A549 (cell line): ENCODE measurements at regions not wholly inside any gene's neighbourhood (a gene's known extent, or its start where the extent isn't known, plus 50 kb on each side); places are given as distances from the start of the nearest gene placed in this dataset.

ENCODE experiments used
- ATAC-seq, 2 experiments: fragments of 200-7000 bp in 1 of 2; fragments of >200 bp in 1 of 2; cut with Nextera tagmentation in 1 of 2; cut with Tn5 transposase in 1 of 2; 3 replicates each; pipeline versions ENCODE4 v1.8.0 to v1.9.1; 2018 to 2020; ENCODE audit warnings: mild to moderate bottlenecking in 1 of 2, moderate library complexity in 1 of 2
- CTCF ChIA-PET: fragments of 300-600 bp; sonication (Branson Sonifier 250); formaldehyde crosslinking; extraction: SDS; loops from one replicate; lab custom pipeline; 2021; ENCODE audit warnings: antibody characterized with exemption, inconsistent platforms; lab: Yijun Ruan, JAX
- POLR2A ChIA-PET: fragments of 350-600 bp; formaldehyde crosslinking; extraction: SDS; loops from one replicate; lab custom pipeline; 2021; ENCODE audit warnings: antibody characterized with exemption, inconsistent platforms; lab: Yijun Ruan, JAX
- DNase-seq, 2 experiments: peaks; one replicate each; pipeline versions ENCODE4 v3.0.0 to v3.0.0-alpha.2; 2011 to 2016; ENCODE audit warnings: low read depth in 1 of 2, low spot score in 1 of 2
- FAIRE-seq: peaks from 2 replicates; lab custom pipeline; 2011; peaks lifted over from hg19 to GRCh38; lab: Jason Lieb, UNC
- H3K27ac ChIP-seq, 2 experiments: fragments of >200 bp; sonication (Bioruptor Twin); formaldehyde crosslinking; 3 replicates each; pipeline ENCODE4 v1.5.1; 2016 to 2017
- H3K4me1 ChIP-seq: fragments of >200 bp; sonication (Bioruptor Twin); formaldehyde crosslinking; 3 replicates; pipeline ENCODE4 v1.6.1; 2016
- H3K4me2 ChIP-seq: fragments of >200 bp; sonication (Bioruptor Twin); formaldehyde crosslinking; 3 replicates; pipeline ENCODE4 v1.6.1; 2016
- H3K4me3 ChIP-seq: fragments of >200 bp; sonication (Bioruptor Twin); formaldehyde crosslinking; 3 replicates; pipeline ENCODE4 v1.5.1; 2016
- H3K9me3 ChIP-seq: fragments of >200 bp; sonication (Bioruptor Twin); formaldehyde crosslinking; 3 replicates; pipeline ENCODE4 v1.6.1; 2016
- CBX2 ChIP-seq: fragments of 200-600 bp; sonication (generic); IDR thresholded peaks from 2 replicates; pipeline ENCODE4 v1.6.1; 2016; ENCODE audit warnings: low read depth, mild to moderate bottlenecking, borderline replicate concordance
- CBX8 ChIP-seq: fragments of 200-600 bp; sonication (generic); IDR thresholded peaks from 2 replicates; pipeline ENCODE4 v1.6.1; 2016
- CHD4 ChIP-seq: fragments of 200-600 bp; sonication (generic); IDR thresholded peaks from 2 replicates; pipeline ENCODE4 v1.6.1; 2016; ENCODE audit warnings: antibody characterized with exemption, mild to moderate bottlenecking, borderline replicate concordance
- EHMT2 ChIP-seq: fragments of 200-600 bp; sonication (generic); IDR thresholded peaks from 2 replicates; pipeline ENCODE4 v1.6.1; 2016; ENCODE audit warnings: antibody characterized with exemption, low read depth, mild to moderate bottlenecking, moderate library complexity
- ELK1 ChIP-seq: fragments of 150-350 bp; IDR thresholded peaks from 2 replicates; pipeline ENCODE4 v1.6.1; 2014; ENCODE audit warnings: low read depth, mild to moderate bottlenecking, low read length
- EP300 ChIP-seq, 2 experiments: fragments of >200 bp; sonication (Bioruptor Twin); formaldehyde crosslinking; IDR thresholded peaks; 2 replicates in 1 of 2; 3 replicates in 1 of 2; pipeline ENCODE4 v1.6.1; 2016 to 2017
- ESRRA ChIP-seq: fragments of 150-350 bp; IDR thresholded peaks from 2 replicates; pipeline ENCODE4 v1.6.1; 2014; ENCODE audit warnings: mild to moderate bottlenecking, low read length, borderline replicate concordance
- FOXS1 ChIP-seq: fragments of 250-450 bp; sonication (Bioruptor Pico); IDR thresholded peaks from 2 replicates; pipeline ENCODE4 v1.5.0; 2020; ENCODE audit warnings: mild to moderate bottlenecking, moderate library complexity
- HES2 ChIP-seq: fragments of >200 bp; sonication (Bioruptor Twin); formaldehyde crosslinking; IDR thresholded peaks from 2 replicates; pipeline ENCODE4 v1.6.1; 2016
- HEYL ChIP-seq: fragments of 250-450 bp; sonication (Bioruptor Pico); IDR thresholded peaks from 2 replicates; pipeline ENCODE4 v1.8.0; 2021; ENCODE audit warnings: mild to moderate bottlenecking, moderate library complexity
- JUNB ChIP-seq: fragments of >200 bp; sonication (Bioruptor Twin); formaldehyde crosslinking; IDR thresholded peaks from 2 replicates; pipeline ENCODE4 v1.6.1; 2016
- KDM5A ChIP-seq: fragments of 200-600 bp; sonication (generic); IDR thresholded peaks from 2 replicates; pipeline ENCODE4 v1.6.1; 2016; ENCODE audit warnings: antibody characterized with exemption, mild to moderate bottlenecking
- MAX ChIP-seq: IDR thresholded peaks from 2 replicates; pipeline ENCODE4 v1.6.1; 2012
- MAZ ChIP-seq: fragments of 150-350 bp; IDR thresholded peaks from 2 replicates; pipeline ENCODE4 v1.6.1; 2014; ENCODE audit warnings: antibody characterized with exemption, low read depth, low read length, borderline replicate concordance
- NFE2L2 ChIP-seq: fragments of 150-350 bp; conservative IDR thresholded peaks from 2 replicates; pipeline ENCODE4 v1.6.1; 2014; ENCODE audit warnings: low read length
- NR3C1 ChIP-seq: fragments of >200 bp; sonication (Bioruptor Twin); formaldehyde crosslinking; IDR thresholded peaks from 3 replicates; pipeline ENCODE4 v1.6.1; 2017
- POLR2AphosphoS2 ChIP-seq: conservative IDR thresholded peaks from 2 replicates; pipeline ENCODE4 v1.6.1; 2012; ENCODE audit warnings: low read length, improper control_type of control experiment, inconsistent platforms
- RAD21 ChIP-seq, 2 experiments: fragments of >200 bp in 1 of 2; sonication (Bioruptor Twin) in 1 of 2; formaldehyde crosslinking in 1 of 2; IDR thresholded peaks in 1 of 2; conservative IDR thresholded peaks in 1 of 2; 2 replicates in 1 of 2; 3 replicates in 1 of 2; pipeline ENCODE4 v1.6.1; 2012 to 2018; ENCODE audit warnings: inconsistent platforms in 1 of 2
- RARB ChIP-seq: fragments of 250-450 bp; sonication (Bioruptor Pico); IDR thresholded peaks from 2 replicates; pipeline ENCODE4 v1.8.0; 2021; ENCODE audit warnings: mild to moderate bottlenecking, moderate library complexity
- RCOR1 ChIP-seq: fragments of 150-350 bp; IDR thresholded peaks from 2 replicates; pipeline ENCODE4 v1.6.1; 2014; ENCODE audit warnings: antibody characterized with exemption, low read length, low read depth
- RFX5 ChIP-seq: fragments of 450-650 bp; IDR thresholded peaks from 2 replicates; pipeline ENCODE4 v1.7.1; 2014; ENCODE audit warnings: antibody characterized with exemption, mild to moderate bottlenecking, moderate library complexity
- RNF2 ChIP-seq: fragments of 200-600 bp; sonication (generic); IDR thresholded peaks from 2 replicates; pipeline ENCODE4 v1.6.1; 2016; ENCODE audit warnings: low read depth, mild to moderate bottlenecking, antibody characterized with exemption, moderate library complexity, borderline replicate concordance
- SREBF2 ChIP-seq: fragments of 450-650 bp; IDR thresholded peaks from 2 replicates; pipeline ENCODE4 v1.6.1; 2014; ENCODE audit warnings: mild to moderate bottlenecking, moderate library complexity
- ZFP36 ChIP-seq: fragments of 450-650 bp; IDR thresholded peaks from 2 replicates; pipeline ENCODE4 v1.6.1; 2014; ENCODE audit warnings: borderline replicate concordance; ENCODE audit not compliant: partially characterized antibody
- ZSCAN20 ChIP-seq: fragments of 250-450 bp; sonication (Bioruptor Pico); IDR thresholded peaks from 2 replicates; pipeline ENCODE4 v1.8.0; 2022; ENCODE audit warnings: mild to moderate bottlenecking, moderate library complexity
- WGBS: methylation state at CpG from one replicate; pipeline ENCODE4 v1.1.6; 2017; ENCODE audit errors: missing lambda C conversion rate; 5-methylcytosine and 5-hydroxymethylcytosine counted together
- TF ChIP-seq, protein P1 (sequence below): fragments of 250-450 bp; sonication (Bioruptor Pico); IDR thresholded peaks from 2 replicates; pipeline ENCODE4 v1.5.0; 2020; ENCODE audit warnings: low read depth, mild to moderate bottlenecking, moderate library complexity
- TF ChIP-seq, protein P2 (sequence below): fragments of 200-600 bp; sonication (generic); IDR thresholded peaks from 2 replicates; pipeline ENCODE4 v1.6.1; 2016; ENCODE audit warnings: antibody characterized with exemption, mild to moderate bottlenecking, moderate library complexity

GRCh38 chr6:103277936-103278335 is 1581.8 kb downstream of the HACE1 start:
- 13% methylated on average over 1 of the region's 1 CpG for whole genome bisulfite sequencing

DNA sequence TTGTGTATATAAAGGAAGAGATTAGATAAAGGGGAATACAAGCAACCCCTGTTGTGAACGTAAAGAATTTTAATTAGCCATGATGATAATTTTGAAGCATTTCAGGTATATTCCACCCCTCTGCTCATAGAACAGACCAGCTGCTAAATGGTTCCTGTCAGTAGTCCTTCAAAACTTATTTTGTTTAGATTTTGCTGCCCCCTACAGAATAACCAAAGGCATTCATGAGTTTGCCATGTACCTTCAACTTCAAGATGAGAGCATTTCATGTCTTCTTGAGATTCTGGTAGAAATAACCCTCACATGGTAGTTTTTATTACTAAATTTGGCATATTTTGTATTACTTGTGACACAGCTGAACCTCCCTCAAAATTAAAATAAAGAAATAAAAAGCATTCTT is 1586.7 kb downstream of the HACE1 start:
- ChIA-PET POLR2A (no interaction called here), CTCF (no interaction called here)
- Histone ChIP-seq H3K4me1 (no peaks in the 10 kb centered on the region), H3K9me3 (no peaks in the 10 kb centered on the region), H3K4me3 (no peak overlapping the region), H3K4me2 (no peak overlapping the region), H3K27ac (no peak overlapping the region)
- DNase-seq (peak in 1 of 2 experiments; percentile 22), FAIRE-seq (no peak), ATAC-seq (no peak)
- WGBS, result 0% methylated on average over 1 of the region's 1 CpG
- TF ChIP-seq RAD21 (conservative IDR thresholded peaks at IDR 0.05 in 1 of 2, IDR thresholded peaks at IDR 0.05 in 1 of 2) (0 out of 5 replicates have a peak, but pooled peaks of 1 of the 2 experiments have one; percentile 12), RARB (no peak)

More at GRCh38 chr6:103277936-103278335, 1581.8 kb downstream of the HACE1 start:
- FAIRE-seq (no peak), ATAC-seq (no peak), DNase-seq (no peak)
- Histone ChIP-seq H3K9me3 (no peaks in the 10 kb centered on the region), H3K4me3 (no peak overlapping the region), H3K27ac (no peak overlapping the region), H3K4me2 (no peak overlapping the region), H3K4me1 (no peaks in the 10 kb centered on the region)
- CTCF ChIA-PET, result no interaction called here
- TF ChIP-seq EHMT2 (no peak), RCOR1 (no peak), ESRRA (no peak), NR3C1 (no peak), SREBF2 (no peak), RARB (no peak), ZSCAN20 (CRISPR knock-in tag) (no peak), POLR2AphosphoS2 (no peak), MAZ (no peak), RFX5 (no peak)
- TF ChIP-seq, protein P1, sequence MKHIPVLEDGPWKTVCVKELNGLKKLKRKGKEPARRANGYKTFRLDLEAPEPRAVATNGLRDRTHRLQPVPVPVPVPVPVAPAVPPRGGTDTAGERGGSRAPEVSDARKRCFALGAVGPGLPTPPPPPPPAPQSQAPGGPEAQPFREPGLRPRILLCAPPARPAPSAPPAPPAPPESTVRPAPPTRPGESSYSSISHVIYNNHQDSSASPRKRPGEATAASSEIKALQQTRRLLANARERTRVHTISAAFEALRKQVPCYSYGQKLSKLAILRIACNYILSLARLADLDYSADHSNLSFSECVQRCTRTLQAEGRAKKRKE (CRISPR knock-in tag), result no peak
- POLR2A ChIA-PET, result no interaction called here

DNA sequence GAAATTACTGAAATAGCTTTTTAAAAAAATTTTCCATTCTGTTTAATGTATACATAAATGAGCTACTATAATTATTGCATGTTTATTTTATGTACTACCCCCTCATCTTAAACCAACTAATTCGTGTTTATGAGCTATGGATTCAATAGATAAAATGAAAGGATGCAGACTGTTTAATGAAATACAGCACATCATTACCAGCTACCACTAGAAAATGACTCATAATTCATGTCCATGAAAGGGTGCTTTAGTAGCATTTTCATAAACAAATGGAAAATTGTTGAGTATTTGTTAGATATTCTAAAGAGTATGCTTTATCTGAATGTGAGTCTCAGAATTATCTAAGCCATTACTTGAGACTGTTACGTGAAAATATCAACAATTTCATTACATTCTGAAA is 1590.1 kb downstream of the HACE1 start:
- no peak for FAIRE-seq
- ChIA-PET POLR2A (no interaction called here), CTCF (no interaction called here)
- no peaks in the 10 kb centered on the region for H3K9me3 ChIP-seq
- no peaks in the 10 kb centered on the region for H3K4me1 ChIP-seq
- TF ChIP-seq HES2, result no peak
- TF ChIP-seq ZFP36, result no peak
- TF ChIP-seq JUNB, result no peak
- no peak for TF ChIP-seq HEYL (CRISPR knock-in tag)
- TF ChIP-seq ELK1, result no peak
- no peak for TF ChIP-seq CHD4
- ATAC-seq, result no peak
- WGBS, result 9% methylated on average over 2 of the region's 2 CpGs
- DNase-seq, result no peak
- no peak overlapping the region for H3K4me3 ChIP-seq
- no peak overlapping the region for H3K4me2 ChIP-seq
- H3K27ac ChIP-seq, result no peak overlapping the region

GRCh38 chr6:103268335-103268734 is 1591.4 kb downstream of the HACE1 start:
- Histone ChIP-seq H3K4me3 (no peak overlapping the region), H3K4me2 (no peak overlapping the region), H3K9me3 (no peaks in the 10 kb centered on the region), H3K4me1 (no peaks in the 10 kb centered on the region), H3K27ac (no peak overlapping the region)
- CTCF ChIA-PET, result interaction anchor here (0.6 kb wide), 1 partner anchor 23 kb away, joined by 3 read pairs; no protein-coding TSS in a partner anchor
- POLR2A ChIA-PET, result no interaction called here
- WGBS, result 8% methylated on average over 2 of the region's 2 CpGs
- DNase-seq (no peak), FAIRE-seq (no peak), ATAC-seq (no peak)
- TF ChIP-seq FOXS1, result no peak
- no peak for TF ChIP-seq RNF2
- no peak for TF ChIP-seq RARB
- TF ChIP-seq MAX, result no peak
- no peak for TF ChIP-seq KDM5A
- TF ChIP-seq CBX2, result no peak
- TF ChIP-seq, protein P2, sequence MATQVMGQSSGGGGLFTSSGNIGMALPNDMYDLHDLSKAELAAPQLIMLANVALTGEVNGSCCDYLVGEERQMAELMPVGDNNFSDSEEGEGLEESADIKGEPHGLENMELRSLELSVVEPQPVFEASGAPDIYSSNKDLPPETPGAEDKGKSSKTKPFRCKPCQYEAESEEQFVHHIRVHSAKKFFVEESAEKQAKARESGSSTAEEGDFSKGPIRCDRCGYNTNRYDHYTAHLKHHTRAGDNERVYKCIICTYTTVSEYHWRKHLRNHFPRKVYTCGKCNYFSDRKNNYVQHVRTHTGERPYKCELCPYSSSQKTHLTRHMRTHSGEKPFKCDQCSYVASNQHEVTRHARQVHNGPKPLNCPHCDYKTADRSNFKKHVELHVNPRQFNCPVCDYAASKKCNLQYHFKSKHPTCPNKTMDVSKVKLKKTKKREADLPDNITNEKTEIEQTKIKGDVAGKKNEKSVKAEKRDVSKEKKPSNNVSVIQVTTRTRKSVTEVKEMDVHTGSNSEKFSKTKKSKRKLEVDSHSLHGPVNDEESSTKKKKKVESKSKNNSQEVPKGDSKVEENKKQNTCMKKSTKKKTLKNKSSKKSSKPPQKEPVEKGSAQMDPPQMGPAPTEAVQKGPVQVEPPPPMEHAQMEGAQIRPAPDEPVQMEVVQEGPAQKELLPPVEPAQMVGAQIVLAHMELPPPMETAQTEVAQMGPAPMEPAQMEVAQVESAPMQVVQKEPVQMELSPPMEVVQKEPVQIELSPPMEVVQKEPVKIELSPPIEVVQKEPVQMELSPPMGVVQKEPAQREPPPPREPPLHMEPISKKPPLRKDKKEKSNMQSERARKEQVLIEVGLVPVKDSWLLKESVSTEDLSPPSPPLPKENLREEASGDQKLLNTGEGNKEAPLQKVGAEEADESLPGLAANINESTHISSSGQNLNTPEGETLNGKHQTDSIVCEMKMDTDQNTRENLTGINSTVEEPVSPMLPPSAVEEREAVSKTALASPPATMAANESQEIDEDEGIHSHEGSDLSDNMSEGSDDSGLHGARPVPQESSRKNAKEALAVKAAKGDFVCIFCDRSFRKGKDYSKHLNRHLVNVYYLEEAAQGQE, result no peak
- no peak for TF ChIP-seq ZFP36
- no peak for TF ChIP-seq NR3C1
- TF ChIP-seq CBX8, result no peak
- TF ChIP-seq EP300 (IDR thresholded peaks at IDR 0.05), result no peak
- TF ChIP-seq MAZ, result no peak
- no peak for TF ChIP-seq NFE2L2
- TF ChIP-seq CHD4, result no peak
